Suprapubic skin (tissue), 4 donors: ENCODE measurements at regions not wholly inside any gene's neighbourhood (a gene's known extent, or its start where the extent isn't known, plus 50 kb on each side); places are given as distances from the start of the nearest gene placed in this dataset.

Experiments
- DNase-seq, 2 donors: peaks; one replicate each; pipeline ENCODE4 v3.0.0-alpha.2; 2019; ENCODE audit warnings: low spot score in 2 of 2
- H3K27ac ChIP-seq: fragments of 200-600 bp; sonication (generic); one replicate; pipeline ENCODE4 v1.5.1; 2019
- H3K27me3 ChIP-seq: fragments of 200-600 bp; sonication (generic); one replicate; pipeline ENCODE4 v1.5.1; 2019
- H3K36me3 ChIP-seq: fragments of 200-600 bp; sonication (generic); one replicate; pipeline ENCODE4 v1.5.1; 2019
- H3K4me1 ChIP-seq: fragments of 200-600 bp; sonication (generic); one replicate; pipeline ENCODE4 v1.5.1; 2019
- H3K4me3 ChIP-seq: fragments of 200-600 bp; sonication (generic); one replicate; pipeline ENCODE4 v1.5.1; 2019; ENCODE audit warnings: mild to moderate bottlenecking
- H3K9me3 ChIP-seq: fragments of 200-600 bp; sonication (generic); one replicate; pipeline ENCODE4 v1.5.1; 2019
- CTCF ChIP-seq, 2 donors: fragments of 200-600 bp in 1 of 2; fragments of 450-650 bp in 1 of 2; sonication (generic) in 1 of 2; IDR thresholded peaks; one replicate each; pipeline ENCODE4 v1.5.1; 2016 to 2019; ENCODE audit warnings: antibody characterized with exemption in 2 of 2, mild to moderate bottlenecking in 1 of 2, moderate library complexity in 1 of 2
- EP300 ChIP-seq: sonication (generic); formaldehyde crosslinking; IDR thresholded peaks from one replicate; pipeline ENCODE4 v1.6.1; 2017; ENCODE audit warnings: antibody characterized with exemption
- POLR2A ChIP-seq, 2 donors: fragments of 450-650 bp; IDR thresholded peaks; one replicate each; pipeline ENCODE4 v1.6.1; 2017; ENCODE audit warnings: antibody characterized with exemption in 2 of 2, mild to moderate bottlenecking in 2 of 2, moderate library complexity in 2 of 2
- POLR2AphosphoS5 ChIP-seq, 3 donors: sonication (generic); formaldehyde crosslinking; IDR thresholded peaks; one replicate each; pipeline ENCODE4 v1.6.1; 2017; ENCODE audit warnings: antibody characterized with exemption in 3 of 3
- WGBS: methylation state at CpG from one replicate; pipeline ENCODE4 v1.1.5; 2018; 5-methylcytosine and 5-hydroxymethylcytosine counted together

- Histone ChIP-seq H3K27me3 (no peaks in the 10 kb centered on the region), H3K4me1 (peaks cover 37% of the 10 kb centered on the region), H3K4me3 (no peak overlapping the region), H3K36me3 (no peaks in the 10 kb centered on the region), H3K27ac (no peak overlapping the region), H3K9me3 (no peaks in the 10 kb centered on the region)
- TF ChIP-seq POLR2A (IDR thresholded peaks at IDR 0.05) (no peak), EP300 (no peak), CTCF (IDR thresholded peaks at IDR 0.05) (no peak), POLR2AphosphoS5 (IDR thresholded peaks at IDR 0.05) (no peak)
- DNase-seq = no peak
- WGBS = 93% methylated on average over 1 of the region's 1 CpG
Observed at GRCh38 chr5:82351297-82351696, 73.1 kb upstream of the RPS23 start.

GRCh38 chr5:82349652-82350051 lies 71.5 kb upstream of the RPS23 start:
- peak overlapping the region; percentile 25 for H3K27ac ChIP-seq
- no peaks in the 10 kb centered on the region for H3K27me3 ChIP-seq
- no peak for TF ChIP-seq POLR2A (IDR thresholded peaks at IDR 0.05)
- TF ChIP-seq CTCF (IDR thresholded peaks at IDR 0.05) = peak in 1 of 2 donors; percentile 36
- TF ChIP-seq EP300 = no peak
- no peak for TF ChIP-seq POLR2AphosphoS5 (IDR thresholded peaks at IDR 0.05)
- H3K4me3 ChIP-seq = no peak overlapping the region
- peaks cover 29% of the 10 kb centered on the region for H3K4me1 ChIP-seq
- WGBS = 74% methylated on average over 4 of the region's 4 CpGs
- DNase-seq = peak in 1 of 2 donors; percentile 78
- H3K36me3 ChIP-seq = no peaks in the 10 kb centered on the region
- H3K9me3 ChIP-seq = no peaks in the 10 kb centered on the region

- peak overlapping the region; percentile 25 for H3K27ac ChIP-seq
- TF ChIP-seq EP300 (no peak), POLR2A (IDR thresholded peaks at IDR 0.05) (no peak), CTCF (IDR thresholded peaks at IDR 0.05) (no peak), POLR2AphosphoS5 (IDR thresholded peaks at IDR 0.05) (no peak)
Observed at GRCh38 chr5:82348784-82349425, 70.8 kb upstream of the RPS23 start.

GRCh38 chr5:82347201-82347865 lies 69.2 kb upstream of the RPS23 start:
- no peak for TF ChIP-seq CTCF (IDR thresholded peaks at IDR 0.05)
- TF ChIP-seq POLR2AphosphoS5 (IDR thresholded peaks at IDR 0.05) = no peak
- TF ChIP-seq POLR2A (IDR thresholded peaks at IDR 0.05) = no peak
- no peak for TF ChIP-seq EP300
- WGBS = 63% methylated on average over 10 of the region's 12 CpGs
- Histone ChIP-seq H3K36me3 (no peaks in the 10 kb centered on the region), H3K9me3 (no peaks in the 10 kb centered on the region), H3K27me3 (no peaks in the 10 kb centered on the region), H3K4me1 (peaks cover 27% of the 10 kb centered on the region), H3K27ac (peak overlapping the region; percentile 66), H3K4me3 (peak overlapping the region; percentile 13)
- DNase-seq = no peak

More at GRCh38 chr5:82348784-82349425, 70.8 kb upstream of the RPS23 start:
- Histone ChIP-seq H3K27me3 (no peaks in the 10 kb centered on the region), H3K9me3 (no peaks in the 10 kb centered on the region), H3K36me3 (no peaks in the 10 kb centered on the region), H3K4me1 (peaks cover 29% of the 10 kb centered on the region), H3K4me3 (no peak overlapping the region)
- 42% methylated on average over 4 of the region's 4 CpGs for WGBS
- no peak for DNase-seq

GRCh38 chr5:82346399-82347165 lies 68.4 kb upstream of the RPS23 start:
- no peak for DNase-seq
- peaks cover 23% of the 10 kb centered on the region for H3K4me1 ChIP-seq

More at GRCh38 chr5:82346399-82347165, 68.4 kb upstream of the RPS23 start:
- no peaks in the 10 kb centered on the region for H3K27me3 ChIP-seq
- 72% methylated on average over 10 of the region's 10 CpGs for WGBS
- no peak overlapping the region for H3K4me3 ChIP-seq
- TF ChIP-seq POLR2AphosphoS5 (IDR thresholded peaks at IDR 0.05) = no peak
- no peak for TF ChIP-seq POLR2A (IDR thresholded peaks at IDR 0.05)
- no peaks in the 10 kb centered on the region for H3K36me3 ChIP-seq
- H3K27ac ChIP-seq = peak overlapping the region; percentile 66
- H3K9me3 ChIP-seq = no peaks in the 10 kb centered on the region
